HUES64 (cell line): ENCODE measurements at regions not wholly inside any gene's neighbourhood (a gene's known extent, or its start where the extent isn't known, plus 50 kb on each side); places are given as distances from the start of the nearest gene placed in this dataset.

Experiments
- H3K27ac ChIP-seq: 2 replicates; pipeline ENCODE4 v1.7.0; 2013; ENCODE audit warnings: low read depth, low read length, inconsistent platforms
- H3K27me3 ChIP-seq: 2 replicates; pipeline ENCODE4 v1.6.1; 2013; ENCODE audit warnings: mild to moderate bottlenecking, low read length; ENCODE audit not compliant: insufficient read depth
- H3K36me3 ChIP-seq: 2 replicates; pipeline ENCODE4 v1.6.1; 2013; ENCODE audit warnings: mild to moderate bottlenecking, low read length; ENCODE audit not compliant: insufficient read depth
- H3K4me1 ChIP-seq: 2 replicates; pipeline ENCODE4 v1.6.1; 2013; ENCODE audit warnings: mild to moderate bottlenecking, low read length, moderate library complexity; ENCODE audit not compliant: insufficient read depth
- H3K4me3 ChIP-seq: 2 replicates; pipeline ENCODE4 v1.5.1; 2013; ENCODE audit warnings: mild to moderate bottlenecking, low read length, moderate library complexity
- H3K9ac ChIP-seq: 2 replicates; pipeline ENCODE4 v1.6.1; 2013; ENCODE audit warnings: mild to moderate bottlenecking, low read depth, low read length
- H3K9me3 ChIP-seq: 2 replicates; pipeline ENCODE4 v1.6.1; 2013; ENCODE audit warnings: low read depth, low read length; ENCODE audit not compliant: insufficient read depth
- WGBS: fragments of 150-250, 120-280 bp; methylation state at CpG from one replicate; pipeline ENCODE4 v1.1.7; 2013; ENCODE audit warnings: missing lambda C conversion rate; 5-methylcytosine and 5-hydroxymethylcytosine counted together

- Histone ChIP-seq H3K36me3 (no peaks in the 10 kb centered on the region), H3K9me3 (peaks cover 54% of the 10 kb centered on the region), H3K9ac (no peak overlapping the region), H3K4me3 (no peak overlapping the region), H3K4me1 (no peaks in the 10 kb centered on the region), H3K27ac (no peak overlapping the region), H3K27me3 (peaks cover 8% of the 10 kb centered on the region)
- 90% methylated on average over 14 of the region's 14 CpGs for WGBS
Measured at GRCh38 chr12:132397934-132398385, 68.6 kb upstream of the GALNT9 start.

DNA sequence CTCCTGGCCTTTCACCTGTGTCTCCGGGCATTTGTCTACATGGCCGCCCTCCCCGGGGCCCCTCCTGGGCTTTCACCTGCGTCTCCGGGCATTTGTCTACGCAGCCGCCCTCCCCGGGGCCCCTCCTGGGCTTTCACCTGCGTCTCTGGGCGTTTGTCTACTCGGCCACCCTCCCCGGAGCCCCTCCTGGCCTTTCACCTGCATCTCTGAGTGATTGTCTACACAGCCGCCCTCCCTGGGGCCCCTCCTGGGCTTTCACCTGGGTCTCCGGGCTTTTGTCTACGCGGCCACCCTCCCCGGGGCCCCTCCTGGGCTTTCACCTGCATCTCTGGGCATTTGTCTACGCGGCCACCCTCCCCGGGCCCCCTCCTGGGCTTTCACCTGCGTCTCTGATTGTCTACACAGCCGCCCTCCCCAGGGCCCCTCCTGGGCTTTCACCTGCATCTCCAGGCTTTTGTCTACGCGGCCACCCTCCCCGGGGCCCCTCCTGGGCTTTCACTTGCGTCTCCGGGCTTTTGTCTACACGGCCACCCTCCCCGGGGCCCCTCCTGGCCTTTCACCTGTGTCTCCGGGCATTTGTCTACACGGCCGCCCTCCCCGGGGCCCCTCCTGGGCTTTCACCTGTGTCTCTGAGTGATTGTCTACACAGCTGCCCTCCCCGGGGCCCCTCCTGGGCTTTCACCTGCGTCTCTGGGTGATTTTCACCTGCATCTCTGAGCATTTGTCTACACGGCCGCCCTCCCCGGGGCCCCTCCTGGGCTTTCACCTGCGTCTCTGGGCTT is 68.0 kb upstream of the GALNT9 start:
- Histone ChIP-seq H3K9me3 (peaks cover 56% of the 10 kb centered on the region), H3K4me1 (no peaks in the 10 kb centered on the region), H3K36me3 (no peaks in the 10 kb centered on the region), H3K9ac (no peak overlapping the region), H3K4me3 (no peak overlapping the region), H3K27me3 (peaks cover 10% of the 10 kb centered on the region), H3K27ac (no peak overlapping the region)
- WGBS = 85% methylated on average over 39 of the region's 39 CpGs

DNA sequence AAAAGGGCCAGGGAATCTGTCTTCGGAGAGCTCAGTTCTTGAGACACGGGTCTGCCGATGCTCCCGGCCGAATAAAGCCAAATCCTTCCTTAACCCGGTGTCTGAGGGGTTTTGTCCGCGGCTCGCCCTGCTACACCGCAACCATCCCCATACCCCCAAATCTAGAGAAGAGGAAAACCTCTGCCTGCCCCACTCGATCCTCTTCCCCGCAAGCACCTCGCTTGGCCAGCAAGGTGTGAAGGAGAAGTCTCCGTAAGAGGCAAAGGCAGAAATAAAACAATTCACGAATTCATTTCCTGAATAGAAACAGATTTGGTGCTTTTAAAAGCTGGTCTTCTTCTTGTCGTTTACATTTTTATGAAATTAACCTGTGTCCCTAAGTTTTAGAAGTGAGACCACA is 67.3 kb upstream of the GALNT9 start:
- Histone ChIP-seq H3K9me3 (peaks cover 55% of the 10 kb centered on the region), H3K27ac (no peak overlapping the region), H3K4me1 (no peaks in the 10 kb centered on the region), H3K4me3 (no peak overlapping the region), H3K27me3 (peaks cover 10% of the 10 kb centered on the region), H3K36me3 (no peaks in the 10 kb centered on the region), H3K9ac (no peak overlapping the region)
- WGBS = 83% methylated on average over 15 of the region's 16 CpGs

DNA sequence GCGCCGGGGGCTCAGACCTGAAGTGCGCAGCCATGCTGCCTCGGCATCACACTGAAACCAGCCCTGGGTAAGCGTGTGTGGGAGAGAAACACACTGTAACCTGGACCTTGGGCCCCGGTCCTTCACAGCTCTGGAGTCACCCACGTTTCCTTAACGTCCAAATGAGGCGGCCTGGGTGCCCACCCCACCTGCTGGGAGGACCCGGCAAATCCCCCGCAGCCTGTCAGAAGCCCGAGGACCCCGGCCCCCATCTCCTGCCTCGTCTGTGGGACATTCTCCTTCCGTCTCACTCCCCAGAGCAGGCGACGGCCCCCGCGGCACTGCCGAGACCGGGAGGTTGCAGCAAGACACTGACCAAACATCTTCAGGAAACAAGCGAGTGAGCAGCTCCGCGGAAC is 66.5 kb upstream of the GALNT9 start:
- no peak overlapping the region for H3K9ac ChIP-seq
- 82% methylated on average over 24 of the region's 24 CpGs for WGBS
- no peaks in the 10 kb centered on the region for H3K36me3 ChIP-seq
- H3K9me3 ChIP-seq = peaks cover 55% of the 10 kb centered on the region
- no peak overlapping the region for H3K4me3 ChIP-seq
- H3K27ac ChIP-seq = no peak overlapping the region
- H3K4me1 ChIP-seq = no peaks in the 10 kb centered on the region
- H3K27me3 ChIP-seq = peaks cover 10% of the 10 kb centered on the region

GRCh38 chr12:132395192-132395907 is 66.0 kb upstream of the GALNT9 start:
- no peaks in the 10 kb centered on the region for H3K36me3 ChIP-seq
- peaks cover 14% of the 10 kb centered on the region for H3K27me3 ChIP-seq
- WGBS = 90% methylated on average over 28 of the region's 28 CpGs
- no peak overlapping the region for H3K9ac ChIP-seq
- no peak overlapping the region for H3K4me3 ChIP-seq
- H3K9me3 ChIP-seq = peaks cover 60% of the 10 kb centered on the region
- H3K4me1 ChIP-seq = no peaks in the 10 kb centered on the region
- H3K27ac ChIP-seq = no peak overlapping the region

DNA sequence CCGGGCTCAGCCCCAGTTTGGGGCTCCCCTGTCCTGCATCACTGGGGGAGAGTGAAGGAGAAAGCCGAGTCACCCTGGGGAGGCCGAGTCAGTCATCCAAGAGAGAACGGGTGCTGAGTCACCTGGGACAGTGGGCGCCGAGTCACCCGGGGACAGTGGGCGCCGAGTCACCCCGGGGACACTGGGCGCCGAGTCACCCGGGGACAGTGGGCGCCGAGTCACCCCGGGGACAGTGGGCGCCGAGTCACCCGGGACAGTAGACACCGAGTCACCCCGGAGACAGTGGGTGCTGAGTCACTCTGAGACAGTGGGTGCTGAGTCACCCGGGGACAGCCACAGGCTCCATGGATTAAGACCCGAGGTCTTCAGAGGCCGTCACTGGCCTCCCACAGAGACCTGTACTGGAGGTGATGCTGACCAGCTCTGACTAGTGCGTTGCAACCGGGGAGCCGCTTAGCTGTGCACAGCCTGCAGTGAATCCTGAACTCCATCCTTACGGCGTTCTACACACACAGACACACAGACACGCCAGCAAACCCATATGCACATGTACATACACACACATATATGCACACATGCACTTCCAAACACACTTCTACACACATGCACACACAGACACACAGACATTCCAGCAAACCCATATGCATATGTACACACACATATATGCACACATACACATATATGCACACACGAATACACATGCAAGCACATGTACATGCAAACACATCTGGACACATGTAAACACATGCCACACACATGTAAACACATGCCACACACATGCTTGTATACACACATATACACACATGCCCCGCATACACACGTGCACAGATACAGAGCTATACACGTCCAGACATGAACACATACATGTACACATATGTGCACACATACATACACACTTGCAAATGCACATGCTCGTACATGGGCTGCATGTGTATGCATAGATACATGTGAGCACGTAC is 64.9 kb upstream of the GALNT9 start:
- WGBS = 78% methylated on average over 36 of the region's 36 CpGs
- no peak overlapping the region for H3K27ac ChIP-seq
- H3K4me1 ChIP-seq = no peaks in the 10 kb centered on the region

GRCh38 chr12:132393245-132393795 is 63.9 kb upstream of the GALNT9 start:
- Histone ChIP-seq H3K4me1 (no peaks in the 10 kb centered on the region), H3K9me3 (peaks cover 50% of the 10 kb centered on the region), H3K36me3 (no peaks in the 10 kb centered on the region), H3K9ac (no peak overlapping the region), H3K4me3 (no peak overlapping the region), H3K27ac (no peak overlapping the region), H3K27me3 (peaks cover 28% of the 10 kb centered on the region)
- 89% methylated on average over 19 of the region's 19 CpGs for WGBS

More for the DNA sequence above, 64.9 kb upstream of the GALNT9 start:
- Histone ChIP-seq H3K9me3 (peaks cover 52% of the 10 kb centered on the region), H3K27me3 (peaks cover 18% of the 10 kb centered on the region), H3K9ac (no peak overlapping the region), H3K36me3 (no peaks in the 10 kb centered on the region), H3K4me3 (no peak overlapping the region)

GRCh38 chr12:132392389-132393244 is 63.2 kb upstream of the GALNT9 start:
- H3K27me3 ChIP-seq = peaks cover 34% of the 10 kb centered on the region
- H3K4me3 ChIP-seq = no peak overlapping the region
- WGBS = 88% methylated on average over 32 of the region's 43 CpGs
- H3K9ac ChIP-seq = no peak overlapping the region
- H3K27ac ChIP-seq = no peak overlapping the region
- peaks cover 51% of the 10 kb centered on the region for H3K9me3 ChIP-seq
- no peaks in the 10 kb centered on the region for H3K36me3 ChIP-seq
- H3K4me1 ChIP-seq = no peaks in the 10 kb centered on the region

DNA sequence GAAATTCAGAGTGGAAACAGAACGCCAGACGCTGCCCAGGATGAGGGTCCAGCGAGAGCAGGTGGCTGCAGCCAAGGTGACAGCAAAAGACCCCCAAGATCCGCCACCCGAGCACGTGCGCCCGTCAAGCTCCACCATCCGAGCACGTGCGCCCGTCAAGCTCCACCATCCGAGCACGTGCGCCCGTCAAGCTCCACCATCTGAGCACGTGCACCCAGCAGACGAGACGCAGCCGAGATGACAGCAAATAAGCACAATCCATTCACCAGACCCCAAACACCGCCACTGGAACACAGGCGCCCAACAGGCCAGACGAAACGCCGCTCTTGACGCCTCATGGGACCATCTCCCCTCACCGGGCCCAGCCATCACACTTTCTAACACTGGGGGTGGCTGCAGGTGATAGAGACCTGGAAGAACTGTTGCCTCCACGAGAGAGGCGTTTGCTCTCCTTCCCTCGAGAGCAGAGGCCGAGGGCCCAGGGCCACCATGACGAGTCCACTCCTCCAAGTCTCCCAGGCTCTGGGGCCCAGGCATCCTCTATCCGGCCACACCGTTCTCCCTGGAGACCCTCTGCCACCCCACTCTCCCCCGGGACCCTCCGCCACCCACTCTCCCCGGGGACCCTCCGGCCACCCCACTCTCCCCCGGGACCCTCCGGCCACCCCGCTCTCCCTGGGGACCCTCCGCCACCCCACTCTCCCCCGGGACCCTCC is 62.1 kb upstream of the GALNT9 start:
- Histone ChIP-seq H3K4me1 (no peaks in the 10 kb centered on the region), H3K27ac (no peak overlapping the region), H3K4me3 (no peak overlapping the region), H3K9ac (no peak overlapping the region), H3K36me3 (no peaks in the 10 kb centered on the region), H3K9me3 (peaks cover 47% of the 10 kb centered on the region), H3K27me3 (peaks cover 39% of the 10 kb centered on the region)
- 88% methylated on average over 42 of the region's 43 CpGs for WGBS
